Fibroblast of skin of right quadriceps (primary cell): ENCODE measurements at regions not wholly inside any gene's neighbourhood (a gene's known extent, or its start where the extent isn't known, plus 50 kb on each side); places are given as distances from the start of the nearest gene placed in this dataset.
A peak's percentile ranks its signal among the peaks of the same experiment; 100 is the strongest.

Experiments used
- DNase-seq: peaks from one replicate; pipeline ENCODE4 v3.0.0-alpha.2; 2013

DNA sequence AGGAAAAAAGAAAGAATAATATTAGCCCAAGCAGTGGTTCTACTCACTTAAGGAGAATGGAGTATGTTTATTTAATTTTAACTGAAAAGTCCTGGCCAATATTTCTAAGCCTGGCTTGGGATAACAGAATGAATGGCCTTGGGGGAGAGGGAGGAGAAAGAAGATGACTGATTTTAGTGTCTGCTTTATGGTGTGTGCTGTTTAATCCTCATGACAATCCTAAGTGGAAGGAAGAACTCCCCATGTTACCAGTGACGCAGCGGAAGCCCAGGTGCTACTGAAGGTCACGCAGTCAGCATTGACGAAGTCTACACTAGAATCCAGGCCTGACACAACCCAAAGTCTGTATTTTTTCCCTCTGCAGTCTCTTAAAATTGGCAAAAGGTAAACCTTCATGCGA, 50.5 kb downstream of the PALM2AKAP2 start:
- DNase-seq: no peak

DNA sequence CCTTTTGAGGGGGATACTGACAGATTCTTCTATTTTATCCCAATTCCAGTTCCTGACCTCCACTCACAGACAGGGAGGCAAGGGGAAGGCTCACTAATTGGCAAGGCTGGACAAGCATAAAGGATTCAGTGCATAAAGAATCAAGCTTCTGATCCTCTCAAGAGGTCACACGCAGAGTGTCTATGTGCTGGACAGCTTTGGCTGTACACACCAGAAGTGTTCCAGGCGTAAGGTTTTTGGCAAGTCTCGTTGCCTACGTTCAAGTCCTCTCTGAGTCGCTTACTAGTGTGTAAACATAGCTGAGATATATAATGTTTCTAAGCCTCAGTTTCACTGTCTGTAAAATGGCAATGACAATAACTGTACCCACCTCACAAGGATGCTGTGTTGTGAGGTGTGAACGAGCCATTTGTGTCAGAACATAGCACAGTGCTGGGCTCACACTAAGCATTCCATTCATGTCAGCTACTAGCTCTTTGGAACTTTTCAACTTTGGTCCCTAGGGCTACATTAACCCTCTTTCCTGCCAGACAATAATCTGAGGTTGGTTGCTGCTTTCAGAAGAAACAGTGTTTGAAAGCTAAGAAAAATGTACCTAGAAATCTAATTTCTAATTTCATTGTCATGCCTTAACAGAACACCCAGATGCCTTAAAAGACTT, 52.1 kb downstream of the PALM2AKAP2 start:
- no peak for DNase-seq

DNA sequence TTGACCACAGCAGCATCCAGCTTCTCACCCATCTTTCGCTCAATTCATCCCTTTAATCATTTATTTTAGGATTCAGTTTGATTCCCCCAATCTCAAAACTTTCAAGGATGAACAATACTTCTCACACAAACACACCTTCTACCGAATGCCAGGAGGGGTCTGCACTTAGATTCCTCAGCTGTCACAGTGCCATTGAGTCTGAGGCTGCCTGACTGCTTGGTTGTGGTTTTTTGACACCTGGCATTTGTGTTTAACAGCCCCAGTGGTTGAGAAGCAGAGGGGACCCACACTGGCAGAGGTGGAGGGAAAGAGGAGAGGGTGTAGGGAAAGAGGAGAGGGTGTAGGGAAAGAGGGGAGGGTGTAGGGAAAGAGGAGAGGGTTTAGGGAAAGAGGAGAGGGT, 54.9 kb downstream of the PALM2AKAP2 start:
- DNase-seq: no peak

DNA sequence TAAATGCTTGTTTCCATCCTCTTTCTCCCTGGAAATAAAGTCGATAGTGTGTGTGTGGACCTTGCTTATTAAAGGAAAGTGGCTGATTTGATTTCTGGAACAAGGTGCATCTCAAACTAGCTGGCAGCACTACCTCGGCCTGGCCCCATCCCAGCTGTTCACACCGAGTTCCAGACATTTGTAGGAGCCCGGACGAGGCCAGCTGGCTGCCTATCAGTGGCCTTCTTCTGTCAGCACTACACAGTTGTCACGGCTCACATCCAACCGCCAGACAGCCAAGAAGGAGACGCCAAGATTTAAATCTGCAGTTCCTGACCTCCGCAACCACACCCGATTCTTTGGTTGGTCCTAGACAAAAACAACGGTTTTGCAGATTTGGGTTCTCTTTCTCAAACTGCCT, 63.6 kb downstream of the PALM2AKAP2 start:
- no peak for DNase-seq

DNA sequence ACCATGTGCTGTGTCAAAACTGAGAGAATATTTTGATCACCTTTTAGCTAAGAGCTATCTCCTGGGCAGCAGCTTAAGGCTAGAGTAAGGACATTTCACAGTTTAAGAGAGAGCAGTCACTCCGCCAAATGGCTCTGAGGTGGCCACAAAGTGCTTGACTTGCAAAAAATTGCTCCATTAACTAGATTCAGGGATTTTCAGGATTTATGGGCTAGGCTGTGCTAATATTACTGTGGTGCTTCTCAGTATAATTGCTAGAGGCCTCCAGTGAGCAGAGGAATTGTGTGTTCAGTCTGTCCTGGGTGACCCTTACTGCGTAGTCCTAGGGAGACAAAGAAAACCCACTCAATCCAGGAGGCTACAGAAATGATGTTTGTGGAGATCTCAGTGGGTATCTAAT, 65.2 kb downstream of the PALM2AKAP2 start:
- no peak for DNase-seq

DNA sequence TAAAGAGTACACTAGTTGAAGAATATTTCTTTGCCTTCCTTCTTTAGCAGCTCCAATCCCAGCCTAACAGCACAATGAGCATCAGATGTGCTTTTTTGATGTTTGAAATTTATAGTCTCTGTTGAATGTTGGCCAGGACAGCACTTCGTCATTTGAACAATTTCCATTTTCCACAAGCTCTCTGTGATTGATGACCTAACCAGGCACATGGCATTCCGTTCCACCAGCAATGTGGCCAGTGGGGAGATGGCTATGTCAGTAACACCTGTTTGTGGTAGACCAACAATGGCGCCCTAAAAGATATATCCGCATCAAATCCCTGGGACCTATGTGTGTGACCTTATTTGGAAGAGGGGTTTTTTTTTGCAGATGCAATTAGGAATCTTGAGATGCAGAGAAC, 66.8 kb downstream of the PALM2AKAP2 start:
- DNase-seq: peak; percentile 51

DNA sequence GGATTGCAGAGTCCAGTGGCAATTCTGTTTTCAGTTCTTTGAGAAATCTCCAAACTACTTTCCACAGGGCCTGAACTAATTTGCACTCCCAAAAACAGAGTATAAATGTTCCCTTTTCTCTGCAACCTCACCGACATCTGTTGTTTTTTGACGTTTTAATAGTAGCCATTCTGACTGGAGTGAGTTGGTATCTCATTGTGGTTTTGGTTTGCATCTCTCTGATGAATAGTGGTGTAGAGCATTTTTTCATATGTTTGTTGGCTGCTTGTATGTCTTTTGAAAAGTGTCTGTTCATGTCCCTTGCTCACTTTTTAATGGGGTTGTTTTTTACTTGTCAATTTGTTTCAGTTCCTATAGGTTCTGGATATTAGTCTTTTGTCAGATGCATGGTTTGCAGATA, 72.6 kb downstream of the PALM2AKAP2 start:
- DNase-seq: peak; percentile 41

DNA sequence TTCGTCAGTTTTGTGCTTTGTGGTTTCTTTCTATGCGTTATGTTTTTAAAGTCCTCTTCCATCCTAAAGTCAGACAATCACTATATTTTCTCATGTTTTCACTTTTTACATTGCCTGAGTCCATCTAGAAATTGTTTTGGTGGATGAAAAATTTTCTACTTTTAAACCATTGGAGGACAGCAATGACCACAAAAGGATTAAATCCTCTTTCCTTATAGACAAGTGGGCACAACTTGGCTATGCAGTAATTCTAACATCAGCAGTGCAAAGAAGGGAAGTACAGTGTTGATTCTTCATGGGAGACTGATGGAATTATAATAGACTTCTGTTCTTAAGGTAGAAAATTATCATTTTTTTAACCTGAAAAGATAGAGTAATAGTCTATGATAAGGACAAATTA, 75.5 kb downstream of the PALM2AKAP2 start:
- no peak for DNase-seq

DNA sequence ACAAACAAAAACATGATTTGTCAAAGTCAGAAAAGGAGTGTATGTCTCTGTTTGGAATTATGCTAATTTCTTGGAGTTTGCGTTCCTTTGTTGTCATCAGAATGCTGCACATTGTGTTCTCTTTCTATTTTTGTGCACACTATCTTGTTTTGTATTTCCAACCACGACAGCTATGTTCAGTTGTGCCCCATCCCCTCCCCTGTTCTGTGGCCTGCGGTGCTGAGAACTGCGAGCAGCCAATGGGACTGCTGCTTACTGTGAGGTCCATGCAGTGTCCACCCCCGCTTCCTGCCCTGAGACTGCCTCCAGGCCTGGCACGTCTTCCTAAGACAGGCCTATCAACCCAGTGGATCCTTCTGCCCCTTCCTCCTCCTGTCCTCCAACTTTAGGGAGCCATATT, 76.8 kb downstream of the PALM2AKAP2 start:
- no peak for DNase-seq

DNA sequence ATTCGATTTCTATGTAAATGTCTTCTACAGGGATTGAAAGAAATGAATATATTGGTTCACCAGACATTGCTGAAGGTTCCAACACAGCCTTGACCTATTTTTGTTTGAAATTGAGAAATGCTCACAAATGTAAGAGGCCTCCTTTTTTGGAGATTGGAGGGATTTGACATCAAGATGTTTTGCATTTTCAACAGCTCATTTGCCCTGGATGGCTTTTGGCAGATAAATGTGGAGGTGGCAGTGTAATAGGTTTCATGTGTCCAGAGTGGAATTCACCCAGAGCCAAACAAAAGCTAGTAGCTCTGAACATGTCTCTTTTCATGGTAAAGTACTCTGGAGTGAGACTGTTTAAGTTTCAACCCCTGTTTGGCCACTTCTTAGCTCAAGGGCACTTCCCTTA, 77.3 kb downstream of the PALM2AKAP2 start:
- DNase-seq: peak; percentile 34

DNA sequence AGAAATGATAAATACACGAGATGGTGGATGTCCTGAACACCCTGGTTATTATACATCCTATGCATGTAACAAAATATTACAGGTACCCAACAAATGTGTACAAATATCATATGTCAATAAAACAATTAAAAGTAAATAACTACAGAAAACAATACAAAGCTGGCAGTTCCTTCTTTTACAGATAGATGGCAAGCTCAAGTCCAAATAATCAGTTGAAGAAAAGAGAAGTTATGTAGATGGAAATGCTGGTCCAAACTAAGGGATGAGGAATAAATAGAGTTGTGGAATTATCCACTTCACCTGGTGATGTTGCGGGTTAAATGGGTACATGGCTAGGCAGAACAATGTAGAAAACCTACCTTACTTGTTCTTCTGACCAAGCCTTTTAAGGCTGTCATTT, 79.4 kb downstream of the PALM2AKAP2 start:
- DNase-seq: no peak

DNA sequence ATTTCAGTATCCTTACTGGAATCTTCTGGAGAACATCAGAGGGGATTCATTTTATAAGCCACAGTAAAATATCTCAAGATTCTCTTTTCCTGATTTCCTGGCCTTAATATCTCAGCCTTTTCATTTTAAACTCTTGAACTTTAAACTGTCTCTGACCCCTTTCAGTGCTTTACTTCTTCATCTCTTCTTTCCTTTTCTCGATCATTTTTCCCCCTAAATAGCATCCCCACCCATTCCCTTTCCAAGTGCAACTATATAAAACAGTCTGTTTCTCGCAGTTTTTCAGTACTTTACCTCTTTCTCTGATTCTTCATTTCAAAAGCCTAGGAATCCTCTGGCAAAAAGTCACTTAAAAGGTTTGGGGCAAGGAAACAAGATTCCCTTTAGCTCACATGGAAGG, 80.5 kb downstream of the PALM2AKAP2 start:
- no peak for DNase-seq

DNA sequence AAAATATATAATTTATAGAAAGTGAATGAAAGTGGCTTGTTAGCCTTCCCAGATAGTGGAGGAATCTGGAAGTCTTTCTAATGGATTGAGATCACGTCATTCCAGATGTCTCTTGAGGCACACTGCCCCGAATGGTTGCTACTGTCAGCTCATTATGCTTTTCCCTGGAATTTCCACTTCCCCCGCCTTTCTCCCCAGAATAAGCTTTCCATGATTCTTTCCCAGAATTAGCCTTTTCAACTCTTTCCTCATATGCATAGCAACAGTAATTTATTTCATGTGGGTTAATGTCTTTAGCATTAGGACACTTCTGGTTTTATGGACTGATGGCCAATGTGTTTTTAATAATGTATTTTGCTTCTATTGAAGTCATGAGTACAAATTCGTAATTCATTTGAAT, 81.5 kb downstream of the PALM2AKAP2 start:
- peak; percentile 94 for DNase-seq

DNA sequence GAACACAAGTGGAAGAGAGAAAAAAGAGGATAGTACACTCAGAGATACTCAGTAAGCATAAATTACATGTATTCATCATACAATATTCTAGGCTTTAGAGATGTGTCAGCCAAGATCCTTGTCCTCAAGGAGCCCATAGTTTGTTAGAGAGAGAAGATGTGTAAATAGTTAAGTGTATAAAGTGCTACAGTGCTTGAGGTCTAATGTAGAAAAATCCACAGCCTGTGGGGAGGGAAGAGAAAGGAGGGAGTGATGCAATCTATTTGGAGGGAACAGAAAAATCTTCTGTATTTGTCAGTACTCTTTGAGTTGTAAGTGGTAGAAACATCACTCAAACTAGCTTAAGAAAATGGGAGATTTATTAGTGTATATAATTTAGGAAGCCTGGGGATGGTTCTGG, 81.9 kb downstream of the PALM2AKAP2 start:
- no peak for DNase-seq

DNA sequence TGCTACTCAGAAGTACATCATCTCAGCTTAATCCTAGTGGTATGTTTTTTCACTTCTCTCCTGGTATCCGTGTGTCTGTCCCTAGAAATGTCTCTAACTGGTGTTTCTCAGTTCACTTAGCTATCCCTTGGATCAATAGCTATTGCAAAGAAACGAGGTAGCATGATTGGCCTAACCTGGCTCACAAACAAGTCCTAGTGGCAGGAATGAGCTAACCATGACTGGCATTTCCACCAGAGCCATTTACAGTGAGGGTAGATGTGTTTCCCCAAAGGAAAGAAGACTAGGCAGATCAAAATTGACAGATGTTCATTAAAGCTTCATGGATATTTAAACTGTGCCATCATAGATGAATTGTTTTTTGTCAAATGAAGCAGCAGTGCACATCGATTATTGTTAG, 82.5 kb downstream of the PALM2AKAP2 start:
- DNase-seq: no peak

DNA sequence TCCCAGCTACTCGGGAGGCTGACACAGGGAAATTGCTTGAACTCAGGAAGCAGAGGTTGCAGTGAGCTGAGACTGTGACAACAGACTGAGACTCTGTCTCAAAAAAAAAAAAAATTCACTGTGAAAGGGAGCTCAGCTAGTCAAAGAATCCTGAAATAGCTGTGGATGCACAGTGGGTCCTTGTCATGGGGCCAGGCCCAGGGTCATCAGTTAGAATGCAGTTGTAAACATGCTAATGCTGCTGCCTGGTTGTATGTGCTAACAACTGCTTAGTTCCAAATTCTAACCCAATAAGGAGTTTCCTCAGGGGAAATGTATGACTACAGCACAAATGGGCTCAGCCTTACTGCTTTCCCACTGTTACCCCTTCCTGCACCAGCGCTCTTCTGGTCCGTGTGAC, 84.0 kb downstream of the PALM2AKAP2 start:
- DNase-seq: no peak

DNA sequence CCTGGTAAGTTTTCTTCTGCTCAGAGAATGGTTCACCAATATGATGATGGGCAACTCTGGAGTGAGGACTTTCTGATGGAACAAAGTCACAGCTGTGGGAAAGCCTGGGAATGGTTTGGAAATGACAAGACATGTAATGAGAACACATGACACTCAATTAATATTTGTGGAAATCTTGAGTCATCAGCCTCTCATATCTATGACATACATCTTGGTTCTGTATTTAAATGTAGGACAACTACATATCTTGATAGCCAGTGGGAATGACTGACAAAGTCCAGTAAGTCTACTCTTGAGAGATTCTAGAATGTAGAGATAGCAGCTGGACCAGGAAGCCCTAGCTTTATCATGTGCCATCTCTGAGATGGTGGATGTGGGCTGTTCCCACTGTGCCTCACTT, 85.5 kb downstream of the PALM2AKAP2 start:
- no peak for DNase-seq

DNA sequence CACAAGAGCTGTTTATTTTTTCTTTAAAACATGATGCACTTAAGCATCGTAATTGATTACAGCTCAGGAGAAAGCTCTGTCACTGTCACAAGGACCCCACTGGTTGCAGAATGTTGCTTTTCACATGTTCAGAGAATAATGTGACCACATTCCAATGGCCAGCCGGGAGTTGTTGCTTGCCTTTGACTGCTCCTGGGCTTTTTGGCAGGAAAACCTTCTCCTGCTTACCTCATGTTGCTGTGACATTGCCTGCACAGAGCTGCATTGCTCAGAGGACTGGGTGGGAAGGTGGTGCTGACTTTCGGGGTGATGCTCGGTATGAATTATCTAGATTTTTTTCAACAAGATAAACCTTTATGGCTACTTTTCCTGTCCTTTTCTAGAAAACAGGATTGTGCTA, 88.2 kb downstream of the PALM2AKAP2 start:
- DNase-seq: peak; percentile 53

DNA sequence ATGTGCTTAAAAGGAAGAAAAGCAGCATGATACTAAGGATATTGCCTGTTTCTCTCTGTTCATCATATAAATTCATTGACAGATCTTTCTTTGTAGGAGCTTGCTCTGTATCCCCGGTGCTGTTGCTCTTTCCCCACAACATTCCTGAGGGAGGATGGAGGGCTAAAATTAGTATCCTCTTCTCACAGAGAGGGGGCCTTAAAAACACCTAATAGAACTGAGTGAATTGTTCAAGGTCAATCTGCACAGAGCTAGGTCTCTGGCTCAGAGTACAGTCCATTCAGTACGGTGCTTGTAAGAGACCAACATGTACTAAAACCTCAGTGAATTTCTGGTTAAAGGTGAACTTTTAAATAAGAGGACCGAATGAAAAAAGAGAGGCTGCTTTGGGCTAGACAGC, 88.7 kb downstream of the PALM2AKAP2 start:
- DNase-seq: peak; percentile 18

DNA sequence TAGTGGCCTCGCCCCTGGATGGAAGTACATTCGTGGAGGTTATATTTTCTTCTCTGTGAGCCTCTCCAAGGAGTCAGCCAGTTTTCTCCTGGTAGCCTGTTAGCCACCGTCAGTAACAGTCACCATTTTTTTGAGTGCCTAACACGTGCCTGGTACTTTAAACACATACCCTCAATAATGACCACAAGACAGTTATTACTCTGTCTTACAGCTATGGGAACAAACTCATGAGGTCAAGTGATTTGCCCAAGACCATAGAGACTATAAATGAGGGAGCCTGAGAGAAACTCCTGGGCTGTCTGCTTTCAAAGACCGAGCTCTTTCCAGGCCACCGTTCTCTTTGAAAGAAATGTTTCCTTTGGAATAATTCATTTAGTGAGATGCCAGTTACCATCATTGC, 90.4 kb downstream of the PALM2AKAP2 start:
- no peak for DNase-seq

DNA sequence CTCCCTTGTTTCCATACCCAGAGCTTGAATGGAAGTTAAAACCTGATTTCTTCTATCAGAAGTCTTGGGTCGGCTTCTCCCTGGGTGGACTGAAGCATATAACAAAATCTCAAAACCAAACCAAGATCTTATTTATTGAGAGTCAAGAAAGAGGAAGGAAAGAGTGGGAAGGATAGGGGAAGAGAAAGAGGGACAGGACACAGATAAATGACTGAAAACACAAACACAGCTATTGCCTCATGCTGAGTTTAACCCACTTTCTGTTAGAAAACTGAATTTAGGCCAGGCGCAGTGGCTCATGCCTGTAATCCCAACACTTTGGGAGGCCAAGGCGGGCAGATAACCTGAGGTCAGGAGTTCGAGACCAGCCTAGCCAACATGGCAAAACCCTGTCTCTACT, 92.9 kb downstream of the PALM2AKAP2 start:
- no peak for DNase-seq

DNA sequence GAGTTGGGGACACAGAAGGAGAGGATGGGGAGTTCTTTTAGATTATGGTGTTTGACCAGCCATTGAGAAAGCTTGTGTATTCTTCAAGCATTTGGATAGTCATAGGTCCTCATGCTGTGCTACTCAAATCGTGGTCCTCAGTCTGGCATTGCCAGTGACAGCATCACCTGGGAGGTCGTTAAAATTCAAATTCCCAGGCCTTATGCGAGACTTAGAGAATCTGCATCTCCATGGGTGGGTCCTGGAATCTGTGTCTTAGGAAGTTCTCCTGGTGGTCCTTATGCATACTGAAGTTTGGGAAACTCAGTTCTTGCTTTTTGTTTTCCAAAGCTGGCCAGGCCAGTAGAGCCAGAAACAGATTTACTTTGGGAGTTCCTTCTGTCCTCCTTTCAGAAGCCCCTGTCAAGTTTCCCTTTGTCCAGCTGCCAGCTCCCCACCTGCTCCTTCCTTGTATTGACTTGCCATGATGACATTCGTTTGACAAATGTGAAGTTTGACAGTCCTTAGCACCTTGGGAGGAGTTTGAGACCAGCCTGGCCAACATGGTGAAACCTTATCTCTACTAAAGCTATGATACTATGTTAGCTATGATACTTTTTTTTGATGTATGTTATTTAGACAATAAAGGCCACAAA, 95.6 kb downstream of the PALM2AKAP2 start:
- no peak for DNase-seq

DNA sequence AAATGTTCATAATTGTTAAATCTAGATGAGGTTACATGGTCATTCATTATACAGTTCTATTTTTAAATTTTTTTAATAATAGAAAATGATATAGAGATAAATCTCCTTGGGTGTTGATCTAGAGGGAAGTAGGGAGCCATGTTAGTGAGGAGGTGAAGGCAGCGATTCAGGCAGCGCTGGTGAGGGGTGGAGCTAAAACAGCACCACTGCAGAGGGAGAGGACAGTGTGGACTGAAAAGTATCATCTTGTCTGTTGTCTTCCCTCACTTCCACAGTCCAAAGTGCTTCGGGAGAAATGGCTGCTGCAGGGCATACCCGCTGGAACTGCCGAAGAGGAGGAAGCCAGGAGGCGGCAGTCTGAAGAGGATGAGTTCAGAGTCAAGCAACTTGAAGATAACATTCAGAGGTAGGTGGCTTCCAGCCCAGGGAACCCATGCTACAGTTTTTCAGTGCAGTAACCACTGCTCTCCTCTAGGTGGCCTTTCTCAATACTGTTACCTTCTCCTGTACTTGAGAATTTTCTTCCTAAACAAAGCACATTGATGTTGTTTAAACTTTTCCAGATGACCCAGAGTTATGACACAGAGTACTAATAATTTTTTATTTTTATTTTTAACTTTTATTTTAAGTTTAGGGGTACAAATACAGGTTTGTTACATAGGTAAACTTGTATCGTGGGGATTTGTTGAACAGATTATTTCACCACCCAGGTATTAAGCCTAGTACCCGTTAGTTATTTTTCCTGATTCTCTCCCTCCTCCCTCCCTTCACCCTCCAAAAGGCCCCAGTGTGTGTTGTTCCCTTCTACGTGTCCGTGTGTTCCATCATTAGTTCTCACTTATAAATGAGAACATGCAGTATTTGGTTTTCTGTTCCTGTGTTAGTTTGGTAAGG, 100.5 kb downstream of the PALM2AKAP2 start:
- peak; percentile 28 for DNase-seq

DNA sequence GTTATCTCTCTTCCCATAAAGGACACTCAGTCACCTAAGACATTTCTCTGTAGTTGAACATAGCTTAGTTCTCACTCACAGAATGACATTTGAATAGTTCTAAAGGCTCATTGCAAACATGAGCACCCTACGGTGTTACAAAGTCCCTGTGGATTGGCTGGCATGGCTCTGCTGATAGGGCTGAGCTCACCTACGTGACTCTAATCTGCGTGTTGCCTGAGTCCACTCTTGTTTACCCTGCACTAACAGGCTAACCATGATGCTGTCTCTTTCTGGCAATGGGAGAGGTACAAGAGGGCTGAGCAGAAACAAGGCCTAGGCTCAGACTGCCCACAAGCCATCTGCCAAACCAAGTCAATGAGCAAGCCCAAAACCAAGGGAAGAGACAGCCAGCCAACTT, 103.6 kb downstream of the PALM2AKAP2 start:
- no peak for DNase-seq
